Fibroblast of the conjunctiva (primary cell): ENCODE measurements at regions not wholly inside any gene's neighbourhood (a gene's known extent, or its start where the extent isn't known, plus 50 kb on each side); places are given as distances from the start of the nearest gene placed in this dataset.
"Not testable (repeated sequence)": the region's sequence is repeated elsewhere in the genome, so short reads cannot be mapped to it uniquely, and the experiment has no call there.

Source experiments
- DNase-seq: peaks from one replicate; pipeline ENCODE4 v3.0.0-alpha.2; 2010; ENCODE audit warnings: low read depth

DNA sequence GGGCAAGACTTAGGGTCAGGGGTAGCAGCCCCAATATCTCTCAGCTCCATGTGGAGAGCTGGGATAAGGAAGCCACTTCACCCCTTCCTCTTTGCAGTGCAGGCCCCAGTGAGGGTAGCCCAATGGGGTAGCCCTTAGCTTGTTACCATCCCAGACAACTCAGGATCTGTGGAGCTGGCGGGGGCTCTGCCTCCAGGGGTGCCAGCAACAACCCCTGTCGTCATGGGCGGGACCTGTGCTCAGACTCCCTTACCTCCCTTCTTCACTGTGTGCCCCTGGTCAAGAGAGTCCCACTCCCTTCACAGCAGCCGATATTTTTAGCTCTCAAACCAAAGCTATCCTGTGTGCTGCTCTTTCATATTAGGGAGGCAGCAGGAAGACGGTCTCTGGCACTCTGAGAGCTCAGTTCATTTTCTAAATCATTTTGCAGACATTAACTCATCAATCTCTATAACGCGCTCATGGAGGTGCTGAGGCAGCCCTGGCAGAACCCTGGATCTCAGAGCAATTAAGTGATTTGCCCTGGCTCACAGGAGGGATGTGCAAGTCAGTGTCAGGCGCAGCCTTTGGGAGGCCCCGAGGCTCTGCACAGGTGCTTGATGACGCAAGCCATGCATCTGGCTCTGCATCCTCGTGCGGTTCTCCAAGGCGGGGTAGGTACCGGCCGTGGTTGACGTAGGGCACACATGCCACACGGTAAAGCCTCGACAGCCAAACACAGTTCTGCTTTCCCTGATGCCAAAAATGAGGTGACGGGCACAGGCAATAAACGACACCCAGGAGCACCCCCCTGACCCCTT lies 357.6 kb downstream of the SHANK2 start:
- DNase-seq, result no peak

GRCh38 chr11:70895366-70895670 lies 357.1 kb downstream of the SHANK2 start:
- no peak for DNase-seq

GRCh38 chr11:70897429-70897828 lies 354.9 kb downstream of the SHANK2 start:
- no peak for DNase-seq

GRCh38 chr11:70899616-70900015 lies 352.8 kb downstream of the SHANK2 start:
- no peak for DNase-seq

DNA sequence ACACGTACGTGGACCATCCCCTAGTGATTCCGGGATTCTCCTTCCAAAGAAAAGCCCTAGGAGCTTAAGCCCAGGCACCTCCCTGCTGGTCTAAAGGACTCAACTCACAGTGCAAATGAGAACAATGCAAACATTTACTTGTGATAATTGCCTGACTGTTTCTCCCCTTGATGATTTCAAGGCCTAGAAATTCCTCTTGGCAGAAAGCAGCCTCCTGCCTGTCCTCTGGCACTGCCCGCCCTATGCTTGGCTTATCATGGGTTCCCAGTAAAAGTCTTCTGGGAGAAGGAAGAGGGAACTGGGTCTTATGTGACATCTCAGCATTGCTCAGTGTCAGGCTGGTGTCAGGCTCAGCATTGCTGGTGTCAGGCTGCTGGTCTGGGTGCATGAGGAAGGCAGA lies 351.8 kb downstream of the SHANK2 start:
- DNase-seq, result no peak

- no peak for DNase-seq
Measured at GRCh38 chr11:70901951-70902521, 350.3 kb downstream of the SHANK2 start.

DNA sequence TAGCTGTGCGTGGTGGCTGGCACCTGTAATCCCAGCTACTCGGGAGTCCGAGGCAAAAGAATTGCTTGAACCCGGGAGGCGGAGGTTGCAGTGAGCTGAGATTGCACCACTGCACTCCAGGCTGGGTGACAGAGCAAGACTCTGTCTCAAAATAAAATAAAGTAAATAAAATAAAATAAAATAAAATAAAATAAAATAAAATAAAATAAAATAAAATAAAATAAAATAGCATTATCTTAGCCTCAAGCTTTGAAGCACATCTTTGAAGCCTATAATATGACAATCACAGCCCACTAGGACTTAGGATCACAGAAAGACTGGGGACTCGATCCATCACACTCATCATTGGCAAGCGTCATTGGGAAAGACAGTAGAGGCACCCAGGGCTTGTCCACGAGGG lies 349.1 kb downstream of the SHANK2 start:
- not testable (repeated sequence) for DNase-seq

DNA sequence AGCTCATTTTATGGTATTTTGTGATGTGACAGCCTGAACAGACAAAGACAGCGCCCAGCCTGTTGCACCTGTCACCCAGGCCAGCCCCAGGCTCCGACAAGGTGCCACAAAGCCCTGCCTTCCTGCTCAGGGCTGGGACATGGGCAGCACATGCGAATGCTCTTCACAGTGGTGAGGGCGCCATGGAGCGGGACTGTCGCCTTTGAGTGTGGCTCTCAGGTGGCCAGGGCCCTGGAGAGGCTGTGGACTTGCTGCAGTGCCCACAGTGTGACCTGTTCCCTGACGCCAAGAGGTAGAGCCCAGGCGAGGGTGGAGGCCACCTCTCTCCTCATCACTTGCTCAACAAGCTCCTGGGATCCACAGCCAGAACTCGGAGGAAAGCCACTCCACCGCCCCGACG lies 346.3 kb downstream of the SHANK2 start:
- DNase-seq, result no peak

- DNase-seq, result no peak
Measured at GRCh38 chr11:70908223-70908622, 344.2 kb downstream of the SHANK2 start.

- DNase-seq, result no peak
Measured at GRCh38 chr11:70910835-70911234, 341.5 kb downstream of the SHANK2 start.

DNA sequence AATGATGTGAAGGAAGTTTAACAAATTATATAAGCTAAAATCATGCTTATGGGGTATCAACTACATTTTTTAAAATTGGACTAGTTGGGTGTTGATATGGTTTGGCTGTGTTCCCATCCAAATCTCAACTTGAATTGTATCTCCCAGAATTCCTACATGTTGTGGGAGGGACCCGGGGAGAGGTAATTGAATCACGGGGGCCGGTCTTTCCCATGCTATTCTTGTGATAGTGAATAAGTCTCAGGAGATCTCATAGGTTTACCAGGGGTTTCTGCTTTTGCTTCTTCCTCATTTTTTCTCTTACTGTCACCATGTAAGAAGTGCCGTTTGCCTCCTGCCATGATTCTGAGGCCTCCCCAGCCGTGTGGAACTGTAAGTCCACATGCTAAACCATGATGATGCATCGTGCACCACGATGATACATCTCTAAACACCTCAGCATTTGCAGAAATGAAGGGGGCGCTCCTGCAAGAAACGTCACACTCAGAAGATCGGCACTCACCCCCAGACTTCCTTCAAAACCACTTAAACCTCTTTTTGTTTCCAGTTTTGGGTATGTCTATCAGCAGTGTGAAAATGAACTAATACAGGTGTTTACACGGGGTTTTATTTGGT lies 340.0 kb downstream of the SHANK2 start:
- DNase-seq, result no peak

DNA sequence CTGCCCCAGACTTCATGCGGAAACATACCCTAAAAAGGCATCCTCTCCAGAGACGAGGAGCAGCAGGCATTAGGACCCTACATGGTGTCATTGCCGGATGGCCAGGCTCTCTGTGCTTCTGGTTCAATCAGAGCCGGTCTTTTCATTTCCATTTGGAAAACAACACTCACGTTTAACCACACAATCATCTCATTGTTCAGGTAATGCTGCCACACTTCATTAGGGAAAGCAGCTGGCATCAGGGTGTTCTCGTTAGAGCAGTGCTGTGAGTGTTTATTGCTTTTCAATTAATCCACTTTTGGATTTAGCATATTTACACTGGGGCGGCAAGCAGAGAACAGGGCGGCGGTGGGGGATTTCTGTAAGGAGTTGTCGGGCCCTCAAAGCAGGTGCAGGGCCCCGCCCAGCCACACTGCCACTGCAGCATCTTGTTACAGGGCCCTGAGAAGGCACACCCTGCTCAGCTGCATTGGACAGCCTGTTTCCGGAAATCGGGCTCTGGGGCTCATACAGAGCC lies 338.6 kb downstream of the SHANK2 start:
- no peak for DNase-seq

- DNase-seq, result no peak
Measured at GRCh38 chr11:70914496-70914895, 337.9 kb downstream of the SHANK2 start.

DNA sequence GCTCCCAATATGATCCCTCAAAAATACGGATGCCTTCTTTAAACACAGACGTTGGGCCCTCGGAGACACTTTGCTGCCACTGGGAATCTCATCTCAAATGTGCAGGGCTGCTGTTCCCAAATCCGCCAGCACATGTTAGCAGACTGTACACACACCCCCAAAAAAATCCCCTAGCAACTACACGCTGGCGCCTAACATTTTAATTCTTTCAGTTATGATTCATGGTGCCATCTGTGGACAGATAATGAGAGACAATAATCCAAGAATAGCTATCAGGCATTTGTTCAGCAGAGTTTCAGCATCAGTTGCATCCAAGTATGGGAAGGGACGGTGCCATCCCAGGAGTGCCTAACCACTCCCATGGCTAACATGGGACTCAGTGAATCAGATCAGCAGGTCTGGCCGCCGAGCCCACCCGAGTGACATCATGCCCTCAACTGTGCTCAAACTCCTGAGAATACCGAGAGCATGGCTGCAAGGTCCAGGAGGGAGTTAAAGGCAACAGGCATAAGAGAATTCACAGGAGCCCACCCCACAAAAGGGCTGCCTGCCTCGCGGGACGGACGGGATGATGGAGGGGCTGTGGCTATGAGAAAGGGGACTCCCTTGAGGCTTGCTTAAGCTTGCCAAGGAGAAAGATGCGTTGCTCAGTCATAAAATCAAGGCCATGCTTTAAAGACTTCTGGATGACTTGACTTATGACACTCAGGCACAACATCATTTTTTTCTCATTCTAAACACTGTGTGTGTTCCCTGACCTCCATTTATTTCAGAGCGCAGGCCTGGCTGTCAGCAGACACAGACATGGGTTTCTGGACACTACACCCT lies 337.0 kb downstream of the SHANK2 start:
- DNase-seq, result no peak

DNA sequence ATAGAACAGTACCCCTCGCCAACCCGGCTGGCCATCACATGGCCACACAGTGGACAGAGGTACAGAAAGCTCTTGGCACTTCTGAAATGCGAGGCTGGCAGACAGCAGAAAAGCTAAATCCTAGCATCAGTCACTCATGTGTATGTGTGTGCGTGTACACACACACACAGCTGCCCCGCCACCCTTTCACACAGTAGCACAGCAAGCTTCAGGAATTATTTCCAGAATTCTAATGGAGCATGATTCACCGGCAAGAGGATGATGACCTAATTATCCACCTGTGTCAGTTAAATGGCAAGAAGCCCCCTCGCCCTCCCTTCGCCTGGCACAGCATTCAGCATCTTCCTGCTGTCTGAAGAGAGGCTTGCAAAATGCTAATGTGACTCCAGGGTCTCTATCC lies 336.0 kb downstream of the SHANK2 start:
- no peak for DNase-seq

- no peak for DNase-seq
Measured at GRCh38 chr11:70918242-70918641, 334.1 kb downstream of the SHANK2 start.

DNA sequence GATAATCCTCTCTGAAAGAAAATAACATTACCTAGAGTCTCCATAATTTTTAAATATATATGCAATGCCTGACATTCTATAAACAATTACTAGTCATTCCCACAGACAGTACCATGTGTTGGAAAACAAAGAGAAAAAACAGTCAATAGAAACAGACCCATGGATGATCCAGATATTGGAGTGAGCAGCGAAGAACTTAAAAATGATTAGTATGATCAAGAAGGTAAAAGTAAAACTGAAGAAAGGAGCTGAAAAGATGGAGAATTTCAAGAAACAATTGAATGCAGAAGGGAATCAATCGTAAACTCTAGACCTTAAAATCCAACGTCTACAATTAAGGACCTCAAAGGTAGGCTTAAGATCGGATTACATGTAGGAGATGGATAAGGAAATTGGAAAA lies 330.6 kb downstream of the SHANK2 start:
- no peak for DNase-seq

GRCh38 chr11:70924108-70924507 lies 328.3 kb downstream of the SHANK2 start:
- no peak for DNase-seq

- DNase-seq, result no peak
Measured at GRCh38 chr11:70925238-70925637, 327.1 kb downstream of the SHANK2 start.

GRCh38 chr11:70926543-70927201 lies 325.7 kb downstream of the SHANK2 start:
- DNase-seq, result no peak

GRCh38 chr11:70928854-70929598 lies 323.4 kb downstream of the SHANK2 start:
- DNase-seq, result no peak
